Liver (tissue), 3 donors: ENCODE measurements at regions not wholly inside any gene's neighbourhood (a gene's known extent, or its start where the extent isn't known, plus 50 kb on each side); places are given as distances from the start of the nearest gene placed in this dataset.

ENCODE experiments used
- EGR1 ChIP-seq, 2 donors: IDR thresholded peaks; 2 replicates each; pipeline ENCODE4 v1.6.1; 2016 to 2018; ENCODE audit warnings: antibody characterized with exemption in 2 of 2, low read depth in 2 of 2
- GABPA ChIP-seq, 2 donors: IDR thresholded peaks in 1 of 2; conservative IDR thresholded peaks in 1 of 2; 2 replicates each; pipeline ENCODE4 v1.6.1; 2016; ENCODE audit warnings: antibody characterized with exemption in 2 of 2, mild to moderate bottlenecking in 1 of 2, moderate library complexity in 1 of 2
- JUND ChIP-seq, 2 donors: IDR thresholded peaks; 2 replicates each; pipeline ENCODE4 v1.6.1; 2016; ENCODE audit warnings: antibody characterized with exemption in 2 of 2
- RAD21 ChIP-seq, 2 donors: IDR thresholded peaks; 2 replicates each; pipeline ENCODE4 v1.6.1; 2016; ENCODE audit warnings: antibody characterized with exemption in 2 of 2, mild to moderate bottlenecking in 2 of 2
- REST ChIP-seq: IDR thresholded peaks from 2 replicates; pipeline ENCODE4 v1.6.1; 2016; ENCODE audit warnings: antibody characterized with exemption, mild to moderate bottlenecking
- RXRA ChIP-seq, 2 donors: IDR thresholded peaks; 2 replicates each; pipeline ENCODE4 v1.6.1; 2017 to 2018; ENCODE audit warnings: antibody characterized with exemption in 2 of 2, mild to moderate bottlenecking in 1 of 2
- TAF1 ChIP-seq: conservative IDR thresholded peaks from 2 replicates; pipeline ENCODE4 v1.6.1; 2016; ENCODE audit warnings: antibody characterized with exemption, mild to moderate bottlenecking
- YY1 ChIP-seq: IDR thresholded peaks from 2 replicates; pipeline ENCODE4 v1.6.1; 2016; ENCODE audit warnings: antibody characterized with exemption, mild to moderate bottlenecking
- ZBTB33 ChIP-seq: IDR thresholded peaks from 2 replicates; pipeline ENCODE4 v1.6.1; 2016; ENCODE audit warnings: antibody characterized with exemption
- TF ChIP-seq, protein P1 (sequence below): fragments of 150-350 bp; IDR thresholded peaks from 2 replicates; pipeline ENCODE4 v1.5.1; 2017; ENCODE audit warnings: improper control_type of control experiment, low read depth, low read length; ENCODE audit not compliant: missing input control
- TF ChIP-seq, protein P2 (sequence below): IDR thresholded peaks from 2 replicates; pipeline ENCODE4 v1.6.1; 2016; ENCODE audit warnings: antibody characterized with exemption
- TF ChIP-seq, protein P3 (sequence below): IDR thresholded peaks from 2 replicates; pipeline ENCODE4 v1.6.1; 2016; ENCODE audit warnings: antibody characterized with exemption
- donor health status: healthy.
- donor health status: healthy.

DNA sequence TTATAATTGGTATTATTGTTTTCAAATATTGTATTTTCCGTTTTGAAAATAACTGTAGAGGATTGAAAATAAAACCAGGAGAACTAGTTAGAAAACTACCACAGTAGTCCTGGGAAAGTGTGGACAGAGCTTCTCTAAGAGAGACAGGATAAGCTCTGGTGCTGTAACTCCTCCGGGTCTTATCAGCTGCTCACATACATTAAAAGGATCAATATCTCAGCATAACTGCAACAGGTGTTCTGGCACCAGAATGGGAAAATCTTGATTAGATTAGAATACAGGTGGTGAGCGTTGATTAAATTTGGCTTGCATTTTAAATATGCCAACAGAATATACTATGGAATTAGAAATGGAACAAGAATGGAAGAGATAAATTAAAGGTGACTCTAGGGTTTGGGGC lies 1138.9 kb upstream of the ADGRB3 start:
- TF ChIP-seq, protein P1, sequence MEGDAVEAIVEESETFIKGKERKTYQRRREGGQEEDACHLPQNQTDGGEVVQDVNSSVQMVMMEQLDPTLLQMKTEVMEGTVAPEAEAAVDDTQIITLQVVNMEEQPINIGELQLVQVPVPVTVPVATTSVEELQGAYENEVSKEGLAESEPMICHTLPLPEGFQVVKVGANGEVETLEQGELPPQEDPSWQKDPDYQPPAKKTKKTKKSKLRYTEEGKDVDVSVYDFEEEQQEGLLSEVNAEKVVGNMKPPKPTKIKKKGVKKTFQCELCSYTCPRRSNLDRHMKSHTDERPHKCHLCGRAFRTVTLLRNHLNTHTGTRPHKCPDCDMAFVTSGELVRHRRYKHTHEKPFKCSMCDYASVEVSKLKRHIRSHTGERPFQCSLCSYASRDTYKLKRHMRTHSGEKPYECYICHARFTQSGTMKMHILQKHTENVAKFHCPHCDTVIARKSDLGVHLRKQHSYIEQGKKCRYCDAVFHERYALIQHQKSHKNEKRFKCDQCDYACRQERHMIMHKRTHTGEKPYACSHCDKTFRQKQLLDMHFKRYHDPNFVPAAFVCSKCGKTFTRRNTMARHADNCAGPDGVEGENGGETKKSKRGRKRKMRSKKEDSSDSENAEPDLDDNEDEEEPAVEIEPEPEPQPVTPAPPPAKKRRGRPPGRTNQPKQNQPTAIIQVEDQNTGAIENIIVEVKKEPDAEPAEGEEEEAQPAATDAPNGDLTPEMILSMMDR: no peak
- no peak for TF ChIP-seq REST
- no peak for TF ChIP-seq YY1
- no peak for TF ChIP-seq TAF1
- TF ChIP-seq EGR1 (IDR thresholded peaks at IDR 0.05; ENCODE audit: low read depth in 2 of 2): no peak
- TF ChIP-seq RXRA (IDR thresholded peaks at IDR 0.05): no peak
- no peak for TF ChIP-seq GABPA (IDR thresholded peaks at IDR 0.05 in 1 of 2, conservative IDR thresholded peaks at IDR 0.05 in 1 of 2)
- TF ChIP-seq JUND (IDR thresholded peaks at IDR 0.05): no peak
- TF ChIP-seq, protein P2, sequence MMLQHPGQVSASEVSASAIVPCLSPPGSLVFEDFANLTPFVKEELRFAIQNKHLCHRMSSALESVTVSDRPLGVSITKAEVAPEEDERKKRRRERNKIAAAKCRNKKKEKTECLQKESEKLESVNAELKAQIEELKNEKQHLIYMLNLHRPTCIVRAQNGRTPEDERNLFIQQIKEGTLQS: no peak
- TF ChIP-seq RAD21 (IDR thresholded peaks at IDR 0.05): no peak
- TF ChIP-seq ZBTB33: no peak
- TF ChIP-seq, protein P3, sequence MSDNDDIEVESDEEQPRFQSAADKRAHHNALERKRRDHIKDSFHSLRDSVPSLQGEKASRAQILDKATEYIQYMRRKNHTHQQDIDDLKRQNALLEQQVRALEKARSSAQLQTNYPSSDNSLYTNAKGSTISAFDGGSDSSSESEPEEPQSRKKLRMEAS: no peak
